ENCODE measurements at regions not wholly inside any gene's neighbourhood (a gene's known extent, or its start where the extent isn't known, plus 50 kb on each side); places are given as distances from the start of the nearest gene placed in this dataset.
A peak's percentile ranks its signal among the peaks of the same experiment; 100 is the strongest.
"Not testable (repeated sequence)": the region's sequence is repeated elsewhere in the genome, so short reads cannot be mapped to it uniquely, and the experiment has no call there.

GRCh38 chr5:37929791-37930190, 90.0 kb upstream of the GDNF start:
- FAIRE-seq = peak; percentile 44
- no peak for DNase-seq (ENCODE audit: insufficient read length, low spot score)

GRCh38 chr5:37927753-37928152, 87.9 kb upstream of the GDNF start:
- DNase-seq (ENCODE audit: insufficient read length, low spot score) = not testable (repeated sequence)

GRCh38 chr5:37926732-37927131, 86.9 kb upstream of the GDNF start:
- DNase-seq (ENCODE audit: insufficient read length, low spot score) = no peak
- no peak for FAIRE-seq

More at GRCh38 chr5:37927753-37928152, 87.9 kb upstream of the GDNF start:
- peak; percentile 68 for FAIRE-seq

GRCh38 chr5:37921452-37921851, 81.6 kb upstream of the GDNF start:
- peak; percentile 23 for FAIRE-seq
- DNase-seq (ENCODE audit: insufficient read length, low spot score) = no peak

GRCh38 chr5:37918424-37918823, 78.6 kb upstream of the GDNF start:
- FAIRE-seq = no peak
- DNase-seq (ENCODE audit: insufficient read length, low spot score) = no peak

GRCh38 chr5:37916525-37916924, 76.7 kb upstream of the GDNF start:
- FAIRE-seq = peak; percentile 65

GRCh38 chr5:37915097-37915736, 75.4 kb upstream of the GDNF start:
- DNase-seq (ENCODE audit: insufficient read length, low spot score) (no peak), FAIRE-seq (no peak)

More at GRCh38 chr5:37916525-37916924, 76.7 kb upstream of the GDNF start:
- DNase-seq (ENCODE audit: insufficient read length, low spot score) = no peak

- DNase-seq (ENCODE audit: insufficient read length, low spot score) = not testable (repeated sequence)
- FAIRE-seq = peak; percentile 49
These were observed 69.9 kb upstream of the GDNF start for GRCh38 chr5:37909610-37910266.

GRCh38 chr5:37906416-37906815, 66.6 kb upstream of the GDNF start:
- no peak for FAIRE-seq
- DNase-seq (ENCODE audit: insufficient read length, low spot score) = no peak

GRCh38 chr5:37905230-37905629, 65.4 kb upstream of the GDNF start:
- no peak for DNase-seq (ENCODE audit: insufficient read length, low spot score)
- no peak for FAIRE-seq

- no peak for FAIRE-seq
- DNase-seq (ENCODE audit: insufficient read length, low spot score) = no peak
These were observed 62.5 kb upstream of the GDNF start for GRCh38 chr5:37902323-37902722.

GRCh38 chr5:37900692-37901091, 60.9 kb upstream of the GDNF start:
- FAIRE-seq (peak; percentile 49), DNase-seq (ENCODE audit: insufficient read length, low spot score) (peak; percentile 43)

GRCh38 chr5:37899037-37899436, 59.2 kb upstream of the GDNF start:
- DNase-seq (ENCODE audit: insufficient read length, low spot score) = no peak
- FAIRE-seq = no peak

GRCh38 chr5:37896159-37896558, 56.3 kb upstream of the GDNF start:
- DNase-seq (ENCODE audit: insufficient read length, low spot score) (no peak), FAIRE-seq (no peak)

GRCh38 chr5:37893434-37894134, 53.7 kb upstream of the GDNF start:
- DNase-seq (ENCODE audit: insufficient read length, low spot score) = no peak
- FAIRE-seq = no peak

- FAIRE-seq (no peak), DNase-seq (ENCODE audit: insufficient read length, low spot score) (no peak)
These were observed 52.7 kb upstream of the GDNF start for GRCh38 chr5:37892586-37892985.

GRCh38 chr5:37891832-37892231, 52.0 kb upstream of the GDNF start:
- DNase-seq (ENCODE audit: insufficient read length, low spot score) = no peak
- FAIRE-seq = no peak

GRCh38 chr5:37889612-37890317, 49.9 kb upstream of the GDNF start:
- DNase-seq (ENCODE audit: insufficient read length, low spot score) (peak; percentile 75), FAIRE-seq (peak; percentile 64)

Measured in HTR-8/SVneo (cell line).